Stomach (tissue), 4 donors: ENCODE measurements at regions not wholly inside any gene's neighbourhood (a gene's known extent, or its start where the extent isn't known, plus 50 kb on each side); places are given as distances from the start of the nearest gene placed in this dataset.

Experiments
- POLR2A ChIP-seq, 4 donors: fragments of 450-650 bp; IDR thresholded peaks; one replicate each; pipeline ENCODE4 v1.6.1; 2016; ENCODE audit warnings: antibody characterized with exemption in 4 of 4, control low read depth in 2 of 4, mild to moderate bottlenecking in 1 of 4, moderate library complexity in 1 of 4
- POLR2AphosphoS5 ChIP-seq, 3 donors: sonication (generic); formaldehyde crosslinking; IDR thresholded peaks; one replicate each; pipeline ENCODE4 v1.6.1; 2016; ENCODE audit warnings: antibody characterized with exemption in 3 of 3
- TF ChIP-seq, protein P1 (sequence below), 7 experiments: fragments of 450-650 bp in 4 of 7; fragments of 200-600 bp in 3 of 7; sonication (generic) in 3 of 7; IDR thresholded peaks; one replicate each; pipeline ENCODE4 v1.5.1; 2016 to 2019; ENCODE audit warnings: antibody characterized with exemption in 7 of 7, control low read depth in 2 of 7, mild to moderate bottlenecking in 1 of 7

DNA sequence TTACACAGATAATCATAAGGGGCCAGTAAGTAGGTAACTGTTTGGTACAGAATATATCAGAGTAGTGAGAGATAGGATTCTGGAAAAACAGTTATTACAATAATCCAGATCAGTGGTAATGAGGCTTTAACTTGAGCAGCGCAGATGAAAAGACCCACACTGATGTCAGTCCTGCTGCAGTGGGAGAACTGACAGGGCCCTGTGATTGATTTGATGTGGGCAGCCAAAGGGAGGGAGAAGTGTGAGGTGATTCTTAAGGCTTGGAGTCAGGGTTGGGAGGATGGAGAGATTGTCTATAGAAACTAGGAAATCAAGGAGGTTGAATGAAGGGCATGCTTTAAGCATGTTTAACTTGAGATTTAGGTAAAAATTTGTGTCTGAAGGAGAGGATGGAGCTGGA lies 161.4 kb downstream of the VSIG4 start:
- TF ChIP-seq, protein P1, sequence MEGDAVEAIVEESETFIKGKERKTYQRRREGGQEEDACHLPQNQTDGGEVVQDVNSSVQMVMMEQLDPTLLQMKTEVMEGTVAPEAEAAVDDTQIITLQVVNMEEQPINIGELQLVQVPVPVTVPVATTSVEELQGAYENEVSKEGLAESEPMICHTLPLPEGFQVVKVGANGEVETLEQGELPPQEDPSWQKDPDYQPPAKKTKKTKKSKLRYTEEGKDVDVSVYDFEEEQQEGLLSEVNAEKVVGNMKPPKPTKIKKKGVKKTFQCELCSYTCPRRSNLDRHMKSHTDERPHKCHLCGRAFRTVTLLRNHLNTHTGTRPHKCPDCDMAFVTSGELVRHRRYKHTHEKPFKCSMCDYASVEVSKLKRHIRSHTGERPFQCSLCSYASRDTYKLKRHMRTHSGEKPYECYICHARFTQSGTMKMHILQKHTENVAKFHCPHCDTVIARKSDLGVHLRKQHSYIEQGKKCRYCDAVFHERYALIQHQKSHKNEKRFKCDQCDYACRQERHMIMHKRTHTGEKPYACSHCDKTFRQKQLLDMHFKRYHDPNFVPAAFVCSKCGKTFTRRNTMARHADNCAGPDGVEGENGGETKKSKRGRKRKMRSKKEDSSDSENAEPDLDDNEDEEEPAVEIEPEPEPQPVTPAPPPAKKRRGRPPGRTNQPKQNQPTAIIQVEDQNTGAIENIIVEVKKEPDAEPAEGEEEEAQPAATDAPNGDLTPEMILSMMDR (IDR thresholded peaks at IDR 0.05), result no peak
- TF ChIP-seq POLR2A (IDR thresholded peaks at IDR 0.05) (no peak), POLR2AphosphoS5 (IDR thresholded peaks at IDR 0.05) (no peak)
